Brain microvascular endothelial cell (primary cell): ENCODE measurements at regions not wholly inside any gene's neighbourhood (a gene's known extent, or its start where the extent isn't known, plus 50 kb on each side); places are given as distances from the start of the nearest gene placed in this dataset.

ENCODE experiments used
- DNase-seq: peaks from one replicate; pipeline ENCODE4 v3.0.0-alpha.2; 2020
- H3K27ac ChIP-seq: fragments of 250-450 bp; sonication (Bioruptor Pico); 2 replicates; pipeline ENCODE4 v1.5.1; 2020; ENCODE audit warnings: mild to moderate bottlenecking, moderate library complexity
- H3K27me3 ChIP-seq: fragments of 250-450 bp; sonication (Bioruptor Pico); replicated peaks from 2 replicates; pipeline ENCODE4 v1.5.1; 2020; ENCODE audit warnings: mild to moderate bottlenecking
- H3K36me3 ChIP-seq: fragments of 250-450 bp; sonication (Bioruptor Pico); replicated peaks from 2 replicates; pipeline ENCODE4 v1.5.1; 2020; ENCODE audit warnings: mild to moderate bottlenecking
- H3K4me3 ChIP-seq: 2 replicates; pipeline ENCODE4 v1.5.1; 2011; ENCODE audit warnings: low read depth, mild to moderate bottlenecking, control low read depth, low read length, moderate library complexity
- in situ Hi-C: cut with HindIII; loops from 2 replicates; pipeline ENCODE4 v1.10.0; 2017; ENCODE audit warnings: low sequenced_read_pairs, low pct_ligation_motif_present
- TF ChIP-seq, protein P1 (sequence below): IDR thresholded peaks from 2 replicates; pipeline ENCODE4 v1.5.1; 2011; ENCODE audit warnings: low read depth, mild to moderate bottlenecking, moderate library complexity, low read length, control low read depth, inconsistent platforms; ENCODE audit errors: missing control alignments

DNA sequence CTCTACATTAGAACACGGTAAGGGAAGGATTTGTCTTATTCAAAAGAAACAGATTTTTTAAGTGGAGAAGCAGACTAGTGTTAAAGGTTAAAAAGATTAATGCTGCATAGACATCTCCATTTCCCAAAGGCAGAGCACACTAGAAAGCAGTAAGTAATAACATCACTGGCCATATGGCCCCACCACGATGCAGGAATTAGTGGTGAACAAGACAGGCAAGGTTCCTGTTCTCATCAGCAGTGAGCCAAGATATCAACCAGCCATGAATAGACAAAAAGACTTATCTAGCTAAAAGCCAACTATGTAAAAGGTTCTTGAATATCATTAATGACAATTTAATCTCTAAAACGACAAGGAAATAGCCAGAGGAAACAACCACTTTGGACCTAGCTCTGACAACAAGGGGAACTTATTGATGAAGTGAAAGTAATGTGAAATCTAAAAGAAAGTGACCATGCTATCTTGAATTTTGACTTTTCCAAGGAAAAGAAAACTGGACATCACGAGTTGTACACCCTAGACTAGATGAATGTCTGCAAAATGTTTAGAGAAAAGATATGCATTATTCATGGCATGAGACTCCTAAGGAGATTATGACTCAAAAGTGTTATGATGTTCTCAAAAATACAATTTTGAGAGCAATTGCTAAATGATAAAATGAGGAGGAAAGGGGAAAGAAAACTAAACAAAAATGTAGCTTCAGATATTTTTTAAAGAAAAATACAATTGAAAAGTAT, 157.9 kb upstream of the STXBP5 start:
- TF ChIP-seq, protein P1, sequence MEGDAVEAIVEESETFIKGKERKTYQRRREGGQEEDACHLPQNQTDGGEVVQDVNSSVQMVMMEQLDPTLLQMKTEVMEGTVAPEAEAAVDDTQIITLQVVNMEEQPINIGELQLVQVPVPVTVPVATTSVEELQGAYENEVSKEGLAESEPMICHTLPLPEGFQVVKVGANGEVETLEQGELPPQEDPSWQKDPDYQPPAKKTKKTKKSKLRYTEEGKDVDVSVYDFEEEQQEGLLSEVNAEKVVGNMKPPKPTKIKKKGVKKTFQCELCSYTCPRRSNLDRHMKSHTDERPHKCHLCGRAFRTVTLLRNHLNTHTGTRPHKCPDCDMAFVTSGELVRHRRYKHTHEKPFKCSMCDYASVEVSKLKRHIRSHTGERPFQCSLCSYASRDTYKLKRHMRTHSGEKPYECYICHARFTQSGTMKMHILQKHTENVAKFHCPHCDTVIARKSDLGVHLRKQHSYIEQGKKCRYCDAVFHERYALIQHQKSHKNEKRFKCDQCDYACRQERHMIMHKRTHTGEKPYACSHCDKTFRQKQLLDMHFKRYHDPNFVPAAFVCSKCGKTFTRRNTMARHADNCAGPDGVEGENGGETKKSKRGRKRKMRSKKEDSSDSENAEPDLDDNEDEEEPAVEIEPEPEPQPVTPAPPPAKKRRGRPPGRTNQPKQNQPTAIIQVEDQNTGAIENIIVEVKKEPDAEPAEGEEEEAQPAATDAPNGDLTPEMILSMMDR, result no peak
- no peak for DNase-seq
- in situ Hi-C loops, result no loop called here
- no peaks in the 10 kb centered on the region for H3K27me3 ChIP-seq
- no peaks in the 10 kb centered on the region for H3K36me3 ChIP-seq
- no peak overlapping the region for H3K4me3 ChIP-seq
- H3K27ac ChIP-seq, result no peak overlapping the region

DNA sequence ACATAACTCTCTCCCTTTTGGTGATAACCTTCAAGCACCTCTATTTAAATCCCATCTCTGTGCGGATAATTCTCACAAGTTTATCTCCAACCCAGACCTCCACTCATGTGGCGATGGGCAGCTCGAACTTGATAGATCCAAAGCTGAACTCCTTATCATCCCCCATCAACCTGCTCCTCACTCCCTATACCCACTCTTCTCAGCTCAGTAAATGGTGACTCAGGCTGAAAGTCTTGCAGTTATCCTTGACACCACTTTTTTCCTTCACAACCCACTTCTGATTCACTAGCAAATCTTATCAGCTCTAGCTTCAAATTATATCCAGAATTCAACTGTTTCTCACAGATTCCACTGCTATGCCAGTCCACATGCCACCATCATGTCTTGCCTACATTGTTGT, 155.3 kb upstream of the STXBP5 start:
- no peak overlapping the region for H3K27ac ChIP-seq
- TF ChIP-seq, protein P1, result no peak

DNA sequence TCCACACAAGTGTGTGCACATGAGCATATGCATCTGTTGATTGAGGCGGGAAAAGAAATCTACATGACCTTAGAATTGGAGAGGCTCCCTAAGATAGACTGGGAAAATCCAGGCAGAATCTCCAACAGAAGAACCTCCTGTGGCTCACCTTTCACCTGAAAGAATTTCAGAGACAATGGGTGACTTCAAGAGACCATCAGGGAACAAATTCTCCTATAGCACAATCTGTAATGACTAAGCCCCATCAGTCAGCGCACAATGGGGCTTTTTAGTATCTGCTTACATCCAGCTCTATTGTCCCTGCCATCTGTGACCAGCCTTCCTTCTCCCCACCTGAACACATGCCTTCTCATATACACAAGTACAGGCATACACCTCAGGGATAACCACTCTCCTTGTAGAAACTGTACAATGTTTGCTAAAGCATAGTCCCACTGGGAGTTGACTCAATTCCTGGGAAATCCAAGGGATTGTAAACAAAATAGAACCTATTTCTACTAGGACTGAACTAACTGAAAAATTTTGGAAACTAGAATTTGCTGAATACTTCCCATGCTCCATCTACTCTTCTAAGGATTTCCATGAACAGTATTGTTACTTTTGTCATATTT, 150.8 kb upstream of the STXBP5 start:
- no peaks in the 10 kb centered on the region for H3K36me3 ChIP-seq
- TF ChIP-seq, protein P1, result no peak
- DNase-seq, result no peak
- no peaks in the 10 kb centered on the region for H3K27me3 ChIP-seq
- in situ Hi-C loops, result no loop called here
- H3K27ac ChIP-seq, result no peak overlapping the region
- no peak overlapping the region for H3K4me3 ChIP-seq

More for the DNA sequence above, 155.3 kb upstream of the STXBP5 start:
- in situ Hi-C loops, result no loop called here
- Histone ChIP-seq H3K27me3 (no peaks in the 10 kb centered on the region), H3K4me3 (no peak overlapping the region), H3K36me3 (no peaks in the 10 kb centered on the region)
- DNase-seq, result no peak

DNA sequence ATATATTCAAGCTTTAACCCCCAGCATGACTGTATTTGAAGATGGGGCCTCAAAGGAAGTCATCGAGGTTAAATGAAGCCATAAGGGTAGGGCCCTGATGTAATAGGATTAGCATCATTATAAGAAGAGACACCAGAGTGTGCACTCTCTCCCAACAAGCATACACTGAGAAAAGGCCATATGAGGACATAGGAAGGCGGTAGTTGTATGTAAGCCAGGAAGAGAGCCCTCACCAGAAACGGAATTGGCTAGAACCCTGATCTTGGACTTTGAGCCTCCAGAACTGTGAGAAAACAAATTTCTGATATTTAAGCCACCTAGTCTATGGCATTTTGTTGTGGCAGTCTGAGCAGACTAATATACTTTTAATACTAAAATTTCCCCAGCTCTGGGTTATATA, 150.1 kb upstream of the STXBP5 start:
- Histone ChIP-seq H3K27me3 (no peaks in the 10 kb centered on the region), H3K36me3 (no peaks in the 10 kb centered on the region), H3K27ac (no peak overlapping the region), H3K4me3 (no peak overlapping the region)
- TF ChIP-seq, protein P1, result no peak
- DNase-seq, result no peak
- in situ Hi-C loops, result no loop called here

DNA sequence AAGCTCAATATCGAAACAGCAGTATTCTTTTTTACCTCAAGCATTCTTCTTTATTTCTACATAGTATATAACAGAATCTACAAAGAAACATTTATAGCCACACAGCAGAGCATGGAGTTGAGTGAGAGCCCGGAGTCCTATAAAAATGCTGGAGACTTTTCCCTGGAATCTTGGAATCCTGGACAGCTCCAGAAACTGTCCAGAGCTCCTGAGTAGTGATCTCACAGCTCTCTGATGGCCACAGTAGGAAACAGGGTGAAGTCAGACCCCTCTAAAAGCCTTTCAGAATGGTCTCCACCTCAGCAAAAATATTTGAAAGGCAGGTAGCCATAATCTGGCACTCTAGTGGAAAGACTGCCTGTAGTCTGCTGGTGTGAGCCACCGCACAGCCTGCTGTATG, 149.3 kb upstream of the STXBP5 start:
- Histone ChIP-seq H3K4me3 (no peak overlapping the region), H3K36me3 (no peaks in the 10 kb centered on the region), H3K27me3 (no peaks in the 10 kb centered on the region), H3K27ac (no peak overlapping the region)
- TF ChIP-seq, protein P1, result no peak
- DNase-seq, result no peak
- in situ Hi-C loops, result no loop called here
